ENCODE measurements at regions not wholly inside any gene's neighbourhood (a gene's known extent, or its start where the extent isn't known, plus 50 kb on each side); places are given as distances from the start of the nearest gene placed in this dataset.

DNA sequence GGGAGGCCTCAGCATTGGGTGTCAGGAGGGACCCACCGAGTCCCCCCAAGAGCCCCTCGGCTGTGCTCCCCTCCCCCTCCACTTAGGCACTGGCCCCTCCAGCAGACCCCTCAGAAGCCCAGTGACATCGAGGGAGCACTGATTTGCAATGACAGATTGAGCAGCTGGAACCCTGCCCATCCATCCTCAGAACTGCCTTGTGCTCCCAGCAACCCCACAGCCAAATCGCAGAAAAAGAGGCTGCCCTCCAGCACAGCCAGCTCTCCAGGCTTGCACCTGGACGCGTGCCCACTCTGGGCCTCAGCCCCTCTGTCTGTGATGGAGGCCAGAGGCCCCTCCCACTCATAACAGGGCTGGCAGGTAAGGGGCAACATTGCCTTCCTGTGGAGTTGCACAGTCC, 123.2 kb upstream of the VSTM2B start:
- ChIA-PET POLR2A (no interaction called here), CTCF (no interaction called here)
- no peak for TF ChIP-seq CTCF (IDR thresholded peaks at IDR 0.05; ENCODE audit: insufficient read depth, low read length, missing control alignments)
- no peak overlapping the region for H3K4me3 ChIP-seq (ENCODE audit: low read depth, low read length)
- DNase-seq (ENCODE audit: low read depth, low spot score), result no peak

- TF ChIP-seq CTCF (IDR thresholded peaks at IDR 0.05; ENCODE audit: insufficient read depth, low read length, missing control alignments), result no peak
- no peak overlapping the region for H3K4me3 ChIP-seq (ENCODE audit: low read depth, low read length)
- ChIA-PET POLR2A (no interaction called here), CTCF (no interaction called here)
- no peak for DNase-seq (ENCODE audit: low read depth, low spot score)
Measured at GRCh38 chr19:29404015-29404414, 121.8 kb upstream of the VSTM2B start.

DNA sequence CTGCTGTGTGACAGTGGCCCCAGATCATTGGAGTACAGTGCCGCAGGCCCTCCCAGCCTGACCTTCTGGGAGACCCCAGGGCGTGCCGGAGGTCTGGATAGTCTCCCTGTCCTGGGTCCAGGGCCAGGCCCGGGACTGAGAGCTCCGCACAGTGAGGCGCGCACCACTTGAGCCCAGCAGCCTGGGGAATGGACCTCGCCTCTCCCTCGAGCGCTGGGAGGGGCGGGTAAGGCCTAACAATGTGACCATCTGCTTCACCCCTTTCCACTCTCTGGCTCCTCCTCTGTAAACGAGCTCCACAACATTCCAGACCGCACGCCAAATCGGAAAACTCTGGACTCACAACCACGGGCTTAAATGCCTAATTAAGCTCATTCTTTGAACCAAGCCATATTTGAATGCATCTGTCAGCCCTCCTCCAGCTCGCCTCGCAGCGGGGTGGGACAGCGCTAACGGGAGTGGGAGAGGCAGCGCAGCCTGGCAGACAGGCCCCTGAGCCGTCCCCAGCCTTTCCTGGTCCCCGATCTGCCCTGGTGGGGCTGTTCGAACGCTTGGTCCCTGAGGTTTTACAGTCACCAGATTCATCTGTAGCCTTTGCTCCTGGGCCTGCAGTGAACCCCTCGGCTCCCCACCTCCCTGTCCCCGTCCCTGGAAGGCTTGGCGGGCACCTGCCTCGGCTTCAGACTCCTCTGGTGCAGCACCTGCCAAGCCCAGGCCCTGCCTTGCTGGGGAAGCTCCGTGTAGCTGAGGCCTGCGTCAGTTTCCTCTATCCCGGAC, 120.7 kb upstream of the VSTM2B start:
- DNase-seq (ENCODE audit: low read depth, low spot score), result no peak
- ChIA-PET POLR2A (no interaction called here), CTCF (no interaction called here)
- no peak overlapping the region for H3K4me3 ChIP-seq (ENCODE audit: low read depth, low read length)
- TF ChIP-seq CTCF (IDR thresholded peaks at IDR 0.05; ENCODE audit: insufficient read depth, low read length, missing control alignments), result no peak

DNA sequence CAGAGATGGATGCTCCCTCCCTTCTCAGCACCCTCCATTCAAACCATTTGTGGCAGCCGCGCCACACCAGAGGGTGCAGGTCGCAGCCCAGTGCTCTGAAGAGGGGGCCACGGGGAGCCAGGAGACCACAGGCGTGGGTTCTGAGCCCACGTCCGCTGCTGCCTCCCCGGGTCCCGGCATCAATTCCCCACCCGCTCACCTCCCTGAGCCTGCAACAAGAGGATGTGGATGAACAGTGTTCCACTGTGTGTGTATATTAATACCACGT, 120.1 kb upstream of the VSTM2B start:
- ChIA-PET POLR2A (no interaction called here), CTCF (no interaction called here)
- no peak for TF ChIP-seq CTCF (IDR thresholded peaks at IDR 0.05; ENCODE audit: insufficient read depth, low read length, missing control alignments)
- DNase-seq (ENCODE audit: low read depth, low spot score), result no peak
- H3K4me3 ChIP-seq (ENCODE audit: low read depth, low read length), result no peak overlapping the region

- DNase-seq (ENCODE audit: low read depth, low spot score), result no peak
- CTCF ChIA-PET, result no interaction called here
- POLR2A ChIA-PET, result no interaction called here
- no peak for TF ChIP-seq CTCF (IDR thresholded peaks at IDR 0.05; ENCODE audit: insufficient read depth, low read length, missing control alignments)
- H3K4me3 ChIP-seq (ENCODE audit: low read depth, low read length), result no peak overlapping the region
Measured at GRCh38 chr19:29409076-29409862, 116.5 kb upstream of the VSTM2B start.

GRCh38 chr19:29410601-29411000, 115.2 kb upstream of the VSTM2B start:
- POLR2A ChIA-PET, result no interaction called here
- no peak for TF ChIP-seq CTCF (IDR thresholded peaks at IDR 0.05; ENCODE audit: insufficient read depth, low read length, missing control alignments)

More at GRCh38 chr19:29410601-29411000, 115.2 kb upstream of the VSTM2B start:
- no peak overlapping the region for H3K4me3 ChIP-seq (ENCODE audit: low read depth, low read length)
- DNase-seq (ENCODE audit: low read depth, low spot score), result no peak
- CTCF ChIA-PET, result no interaction called here

Data from AG04449 (cell line).